OCI-LY7 (cell line): ENCODE measurements at regions not wholly inside any gene's neighbourhood (a gene's known extent, or its start where the extent isn't known, plus 50 kb on each side); places are given as distances from the start of the nearest gene placed in this dataset.

Experiments used
- EZH2phosphoT487 ChIP-seq: fragments of 200-600 bp; sonication (generic); IDR thresholded peaks from 2 replicates; pipeline ENCODE4 v1.6.1; 2018; ENCODE audit warnings: low read depth, borderline replicate concordance, mild to moderate bottlenecking, mixed run types, antibody characterized with exemption, low read length, moderate library complexity, mixed read lengths
- TF ChIP-seq, protein P1 (sequence below): fragments of 200-600 bp; sonication (generic); conservative IDR thresholded peaks from 2 replicates; pipeline ENCODE4 v1.5.1; 2014; ENCODE audit warnings: mild to moderate bottlenecking, antibody characterized with exemption, low read length, moderate library complexity, mixed read lengths

DNA sequence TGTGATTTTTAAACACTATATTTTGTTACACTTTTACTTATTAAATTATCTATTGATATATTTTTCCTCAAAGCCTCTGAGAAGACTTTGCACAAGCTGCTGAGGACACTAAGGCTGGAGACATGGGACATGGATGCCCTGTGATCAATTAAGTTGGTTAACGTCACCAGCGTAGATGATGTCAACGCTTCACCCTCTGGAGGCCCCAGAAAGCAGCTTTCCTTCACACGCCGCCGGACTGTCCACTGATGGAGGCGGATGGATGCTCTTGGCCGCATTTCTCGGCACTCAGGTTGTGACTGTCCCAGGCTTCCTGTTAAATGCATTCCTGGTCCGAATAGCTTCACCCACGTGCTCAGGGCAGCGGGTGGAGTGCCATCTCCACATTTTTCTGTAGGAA lies 247.5 kb downstream of the VAPA start:
- TF ChIP-seq, protein P1, sequence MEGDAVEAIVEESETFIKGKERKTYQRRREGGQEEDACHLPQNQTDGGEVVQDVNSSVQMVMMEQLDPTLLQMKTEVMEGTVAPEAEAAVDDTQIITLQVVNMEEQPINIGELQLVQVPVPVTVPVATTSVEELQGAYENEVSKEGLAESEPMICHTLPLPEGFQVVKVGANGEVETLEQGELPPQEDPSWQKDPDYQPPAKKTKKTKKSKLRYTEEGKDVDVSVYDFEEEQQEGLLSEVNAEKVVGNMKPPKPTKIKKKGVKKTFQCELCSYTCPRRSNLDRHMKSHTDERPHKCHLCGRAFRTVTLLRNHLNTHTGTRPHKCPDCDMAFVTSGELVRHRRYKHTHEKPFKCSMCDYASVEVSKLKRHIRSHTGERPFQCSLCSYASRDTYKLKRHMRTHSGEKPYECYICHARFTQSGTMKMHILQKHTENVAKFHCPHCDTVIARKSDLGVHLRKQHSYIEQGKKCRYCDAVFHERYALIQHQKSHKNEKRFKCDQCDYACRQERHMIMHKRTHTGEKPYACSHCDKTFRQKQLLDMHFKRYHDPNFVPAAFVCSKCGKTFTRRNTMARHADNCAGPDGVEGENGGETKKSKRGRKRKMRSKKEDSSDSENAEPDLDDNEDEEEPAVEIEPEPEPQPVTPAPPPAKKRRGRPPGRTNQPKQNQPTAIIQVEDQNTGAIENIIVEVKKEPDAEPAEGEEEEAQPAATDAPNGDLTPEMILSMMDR, result no peak
- TF ChIP-seq EZH2phosphoT487, result no peak
